Vagina (tissue), 2 donors: ENCODE measurements at regions not wholly inside any gene's neighbourhood (a gene's known extent, or its start where the extent isn't known, plus 50 kb on each side); places are given as distances from the start of the nearest gene placed in this dataset.

ENCODE experiments used
- POLR2A ChIP-seq, 2 donors: fragments of 450-650 bp; IDR thresholded peaks; one replicate each; pipeline ENCODE4 v1.6.1; 2017; ENCODE audit warnings: antibody characterized with exemption in 2 of 2, mild to moderate bottlenecking in 2 of 2, moderate library complexity in 2 of 2
- POLR2AphosphoS5 ChIP-seq, 2 donors: sonication (generic); formaldehyde crosslinking; IDR thresholded peaks; one replicate each; pipeline ENCODE4 v1.9.0; 2017; ENCODE audit warnings: antibody characterized with exemption in 2 of 2, mild to moderate bottlenecking in 2 of 2, low read depth in 1 of 2; ENCODE audit not compliant: insufficient read depth in 1 of 2
- TF ChIP-seq, protein P1 (sequence below), 3 experiments: fragments of 450-650 bp in 2 of 3; fragments of 200-600 bp in 1 of 3; sonication (generic) in 1 of 3; IDR thresholded peaks; one replicate each; pipeline ENCODE4 v1.5.1; 2017 to 2019; ENCODE audit warnings: antibody characterized with exemption in 3 of 3, mild to moderate bottlenecking in 2 of 3, moderate library complexity in 2 of 3

- TF ChIP-seq, protein P1, sequence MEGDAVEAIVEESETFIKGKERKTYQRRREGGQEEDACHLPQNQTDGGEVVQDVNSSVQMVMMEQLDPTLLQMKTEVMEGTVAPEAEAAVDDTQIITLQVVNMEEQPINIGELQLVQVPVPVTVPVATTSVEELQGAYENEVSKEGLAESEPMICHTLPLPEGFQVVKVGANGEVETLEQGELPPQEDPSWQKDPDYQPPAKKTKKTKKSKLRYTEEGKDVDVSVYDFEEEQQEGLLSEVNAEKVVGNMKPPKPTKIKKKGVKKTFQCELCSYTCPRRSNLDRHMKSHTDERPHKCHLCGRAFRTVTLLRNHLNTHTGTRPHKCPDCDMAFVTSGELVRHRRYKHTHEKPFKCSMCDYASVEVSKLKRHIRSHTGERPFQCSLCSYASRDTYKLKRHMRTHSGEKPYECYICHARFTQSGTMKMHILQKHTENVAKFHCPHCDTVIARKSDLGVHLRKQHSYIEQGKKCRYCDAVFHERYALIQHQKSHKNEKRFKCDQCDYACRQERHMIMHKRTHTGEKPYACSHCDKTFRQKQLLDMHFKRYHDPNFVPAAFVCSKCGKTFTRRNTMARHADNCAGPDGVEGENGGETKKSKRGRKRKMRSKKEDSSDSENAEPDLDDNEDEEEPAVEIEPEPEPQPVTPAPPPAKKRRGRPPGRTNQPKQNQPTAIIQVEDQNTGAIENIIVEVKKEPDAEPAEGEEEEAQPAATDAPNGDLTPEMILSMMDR (IDR thresholded peaks at IDR 0.05) = no peak
- TF ChIP-seq POLR2AphosphoS5 (IDR thresholded peaks at IDR 0.05; ENCODE audit: insufficient read depth in 1 of 2, low read depth in 1 of 2) (no peak), POLR2A (IDR thresholded peaks at IDR 0.05) (no peak)
Measured at GRCh38 chr1:83034851-83035250, 964.1 kb downstream of the TTLL7 start.
